ENCODE measurements at regions not wholly inside any gene's neighbourhood (a gene's known extent, or its start where the extent isn't known, plus 50 kb on each side); places are given as distances from the start of the nearest gene placed in this dataset.

DNA sequence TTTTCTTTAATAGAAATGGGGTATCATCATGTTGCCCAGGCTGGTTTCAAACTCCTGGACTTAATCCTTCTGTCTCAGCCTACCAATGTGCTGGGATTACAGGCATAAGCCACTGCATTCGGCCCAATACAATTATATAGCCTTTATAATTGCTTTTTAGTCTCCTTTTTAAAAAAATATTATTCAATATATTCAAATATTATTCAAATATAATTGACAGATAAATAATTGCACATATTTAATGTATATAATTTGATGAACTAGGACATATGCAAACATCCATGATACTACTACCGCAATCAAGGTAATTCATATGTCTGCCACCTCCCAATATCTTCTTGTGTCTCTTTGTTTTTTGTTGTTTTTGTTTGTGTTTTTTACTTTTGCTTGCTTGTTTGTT lies 894.2 kb upstream of the PTPRD start:
- TF ChIP-seq, protein P1, sequence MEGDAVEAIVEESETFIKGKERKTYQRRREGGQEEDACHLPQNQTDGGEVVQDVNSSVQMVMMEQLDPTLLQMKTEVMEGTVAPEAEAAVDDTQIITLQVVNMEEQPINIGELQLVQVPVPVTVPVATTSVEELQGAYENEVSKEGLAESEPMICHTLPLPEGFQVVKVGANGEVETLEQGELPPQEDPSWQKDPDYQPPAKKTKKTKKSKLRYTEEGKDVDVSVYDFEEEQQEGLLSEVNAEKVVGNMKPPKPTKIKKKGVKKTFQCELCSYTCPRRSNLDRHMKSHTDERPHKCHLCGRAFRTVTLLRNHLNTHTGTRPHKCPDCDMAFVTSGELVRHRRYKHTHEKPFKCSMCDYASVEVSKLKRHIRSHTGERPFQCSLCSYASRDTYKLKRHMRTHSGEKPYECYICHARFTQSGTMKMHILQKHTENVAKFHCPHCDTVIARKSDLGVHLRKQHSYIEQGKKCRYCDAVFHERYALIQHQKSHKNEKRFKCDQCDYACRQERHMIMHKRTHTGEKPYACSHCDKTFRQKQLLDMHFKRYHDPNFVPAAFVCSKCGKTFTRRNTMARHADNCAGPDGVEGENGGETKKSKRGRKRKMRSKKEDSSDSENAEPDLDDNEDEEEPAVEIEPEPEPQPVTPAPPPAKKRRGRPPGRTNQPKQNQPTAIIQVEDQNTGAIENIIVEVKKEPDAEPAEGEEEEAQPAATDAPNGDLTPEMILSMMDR (IDR thresholded peaks at IDR 0.05) = no peak
- TF ChIP-seq ZFX (IDR thresholded peaks at IDR 0.05; ENCODE audit: borderline replicate concordance) = no peak

All from 22Rv1 (cell line).